H1 (cell line): ENCODE measurements at regions not wholly inside any gene's neighbourhood (a gene's known extent, or its start where the extent isn't known, plus 50 kb on each side); places are given as distances from the start of the nearest gene placed in this dataset.

Source experiments
- TF ChIP-seq, protein P1 (sequence below): fragments of 300-600 bp; sonication (generic); IDR thresholded peaks from 2 replicates; pipeline ENCODE4 v1.7.1; 2012; ENCODE audit warnings: low read length, moderate library complexity, mild to moderate bottlenecking, inconsistent platforms; ENCODE audit not compliant: insufficient replicate concordance

DNA sequence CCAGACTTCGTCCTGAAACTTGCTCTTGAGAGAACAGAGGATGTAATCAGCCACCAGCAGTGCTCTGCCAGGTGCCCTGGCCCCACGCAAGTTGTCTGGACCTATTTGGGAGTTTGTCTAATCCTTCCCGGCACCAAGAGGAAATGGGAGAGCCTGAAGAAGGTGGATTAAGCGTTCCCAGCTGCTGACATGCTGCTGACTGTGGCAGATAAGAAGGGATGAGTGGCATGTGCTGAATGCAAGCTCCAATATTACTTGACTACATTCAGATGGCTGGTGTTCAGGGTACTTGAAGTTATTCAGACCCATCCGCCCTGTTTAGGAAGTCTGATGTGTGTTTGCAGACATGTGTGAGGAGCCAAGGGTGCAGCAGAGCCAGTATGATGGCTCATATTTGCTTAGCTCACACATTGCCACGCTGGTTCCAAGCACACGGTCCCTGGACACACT is 440.6 kb upstream of the CCDC196 start (continued):
- TF ChIP-seq, protein P1, sequence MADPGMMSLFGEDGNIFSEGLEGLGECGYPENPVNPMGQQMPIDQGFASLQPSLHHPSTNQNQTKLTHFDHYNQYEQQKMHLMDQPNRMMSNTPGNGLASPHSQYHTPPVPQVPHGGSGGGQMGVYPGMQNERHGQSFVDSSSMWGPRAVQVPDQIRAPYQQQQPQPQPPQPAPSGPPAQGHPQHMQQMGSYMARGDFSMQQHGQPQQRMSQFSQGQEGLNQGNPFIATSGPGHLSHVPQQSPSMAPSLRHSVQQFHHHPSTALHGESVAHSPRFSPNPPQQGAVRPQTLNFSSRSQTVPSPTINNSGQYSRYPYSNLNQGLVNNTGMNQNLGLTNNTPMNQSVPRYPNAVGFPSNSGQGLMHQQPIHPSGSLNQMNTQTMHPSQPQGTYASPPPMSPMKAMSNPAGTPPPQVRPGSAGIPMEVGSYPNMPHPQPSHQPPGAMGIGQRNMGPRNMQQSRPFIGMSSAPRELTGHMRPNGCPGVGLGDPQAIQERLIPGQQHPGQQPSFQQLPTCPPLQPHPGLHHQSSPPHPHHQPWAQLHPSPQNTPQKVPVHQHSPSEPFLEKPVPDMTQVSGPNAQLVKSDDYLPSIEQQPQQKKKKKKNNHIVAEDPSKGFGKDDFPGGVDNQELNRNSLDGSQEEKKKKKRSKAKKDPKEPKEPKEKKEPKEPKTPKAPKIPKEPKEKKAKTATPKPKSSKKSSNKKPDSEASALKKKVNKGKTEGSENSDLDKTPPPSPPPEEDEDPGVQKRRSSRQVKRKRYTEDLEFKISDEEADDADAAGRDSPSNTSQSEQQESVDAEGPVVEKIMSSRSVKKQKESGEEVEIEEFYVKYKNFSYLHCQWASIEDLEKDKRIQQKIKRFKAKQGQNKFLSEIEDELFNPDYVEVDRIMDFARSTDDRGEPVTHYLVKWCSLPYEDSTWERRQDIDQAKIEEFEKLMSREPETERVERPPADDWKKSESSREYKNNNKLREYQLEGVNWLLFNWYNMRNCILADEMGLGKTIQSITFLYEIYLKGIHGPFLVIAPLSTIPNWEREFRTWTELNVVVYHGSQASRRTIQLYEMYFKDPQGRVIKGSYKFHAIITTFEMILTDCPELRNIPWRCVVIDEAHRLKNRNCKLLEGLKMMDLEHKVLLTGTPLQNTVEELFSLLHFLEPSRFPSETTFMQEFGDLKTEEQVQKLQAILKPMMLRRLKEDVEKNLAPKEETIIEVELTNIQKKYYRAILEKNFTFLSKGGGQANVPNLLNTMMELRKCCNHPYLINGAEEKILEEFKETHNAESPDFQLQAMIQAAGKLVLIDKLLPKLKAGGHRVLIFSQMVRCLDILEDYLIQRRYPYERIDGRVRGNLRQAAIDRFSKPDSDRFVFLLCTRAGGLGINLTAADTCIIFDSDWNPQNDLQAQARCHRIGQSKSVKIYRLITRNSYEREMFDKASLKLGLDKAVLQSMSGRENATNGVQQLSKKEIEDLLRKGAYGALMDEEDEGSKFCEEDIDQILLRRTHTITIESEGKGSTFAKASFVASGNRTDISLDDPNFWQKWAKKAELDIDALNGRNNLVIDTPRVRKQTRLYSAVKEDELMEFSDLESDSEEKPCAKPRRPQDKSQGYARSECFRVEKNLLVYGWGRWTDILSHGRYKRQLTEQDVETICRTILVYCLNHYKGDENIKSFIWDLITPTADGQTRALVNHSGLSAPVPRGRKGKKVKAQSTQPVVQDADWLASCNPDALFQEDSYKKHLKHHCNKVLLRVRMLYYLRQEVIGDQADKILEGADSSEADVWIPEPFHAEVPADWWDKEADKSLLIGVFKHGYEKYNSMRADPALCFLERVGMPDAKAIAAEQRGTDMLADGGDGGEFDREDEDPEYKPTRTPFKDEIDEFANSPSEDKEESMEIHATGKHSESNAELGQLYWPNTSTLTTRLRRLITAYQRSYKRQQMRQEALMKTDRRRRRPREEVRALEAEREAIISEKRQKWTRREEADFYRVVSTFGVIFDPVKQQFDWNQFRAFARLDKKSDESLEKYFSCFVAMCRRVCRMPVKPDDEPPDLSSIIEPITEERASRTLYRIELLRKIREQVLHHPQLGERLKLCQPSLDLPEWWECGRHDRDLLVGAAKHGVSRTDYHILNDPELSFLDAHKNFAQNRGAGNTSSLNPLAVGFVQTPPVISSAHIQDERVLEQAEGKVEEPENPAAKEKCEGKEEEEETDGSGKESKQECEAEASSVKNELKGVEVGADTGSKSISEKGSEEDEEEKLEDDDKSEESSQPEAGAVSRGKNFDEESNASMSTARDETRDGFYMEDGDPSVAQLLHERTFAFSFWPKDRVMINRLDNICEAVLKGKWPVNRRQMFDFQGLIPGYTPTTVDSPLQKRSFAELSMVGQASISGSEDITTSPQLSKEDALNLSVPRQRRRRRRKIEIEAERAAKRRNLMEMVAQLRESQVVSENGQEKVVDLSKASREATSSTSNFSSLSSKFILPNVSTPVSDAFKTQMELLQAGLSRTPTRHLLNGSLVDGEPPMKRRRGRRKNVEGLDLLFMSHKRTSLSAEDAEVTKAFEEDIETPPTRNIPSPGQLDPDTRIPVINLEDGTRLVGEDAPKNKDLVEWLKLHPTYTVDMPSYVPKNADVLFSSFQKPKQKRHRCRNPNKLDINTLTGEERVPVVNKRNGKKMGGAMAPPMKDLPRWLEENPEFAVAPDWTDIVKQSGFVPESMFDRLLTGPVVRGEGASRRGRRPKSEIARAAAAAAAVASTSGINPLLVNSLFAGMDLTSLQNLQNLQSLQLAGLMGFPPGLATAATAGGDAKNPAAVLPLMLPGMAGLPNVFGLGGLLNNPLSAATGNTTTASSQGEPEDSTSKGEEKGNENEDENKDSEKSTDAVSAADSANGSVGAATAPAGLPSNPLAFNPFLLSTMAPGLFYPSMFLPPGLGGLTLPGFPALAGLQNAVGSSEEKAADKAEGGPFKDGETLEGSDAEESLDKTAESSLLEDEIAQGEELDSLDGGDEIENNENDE, result no peak
